ENCODE measurements at regions not wholly inside any gene's neighbourhood (a gene's known extent, or its start where the extent isn't known, plus 50 kb on each side); places are given as distances from the start of the nearest gene placed in this dataset.
"Not testable (repeated sequence)": the region's sequence is repeated elsewhere in the genome, so short reads cannot be mapped to it uniquely, and the experiment has no call there.

- not testable (repeated sequence) for DNase-seq
Measured at GRCh38 chr11:67768001-67768730, 93.7 kb upstream of the ALDH3B2 start.

GRCh38 chr11:67761211-67761610 is 86.8 kb upstream of the ALDH3B2 start:
- not testable (repeated sequence) for DNase-seq

- DNase-seq: not testable (repeated sequence)
Measured at GRCh38 chr11:67759321-67759720, 84.9 kb upstream of the ALDH3B2 start.

GRCh38 chr11:67758467-67758866 is 84.0 kb upstream of the ALDH3B2 start:
- DNase-seq: not testable (repeated sequence)

GRCh38 chr11:67758009-67758408 is 83.6 kb upstream of the ALDH3B2 start:
- not testable (repeated sequence) for DNase-seq

- DNase-seq: not testable (repeated sequence)
Measured at GRCh38 chr11:67753820-67754219, 79.4 kb upstream of the ALDH3B2 start.

GRCh38 chr11:67745181-67745726 is 70.8 kb upstream of the ALDH3B2 start:
- no peak for DNase-seq

GRCh38 chr11:67744231-67744630 is 69.8 kb upstream of the ALDH3B2 start:
- not testable (repeated sequence) for DNase-seq

- not testable (repeated sequence) for DNase-seq
Measured at GRCh38 chr11:67738231-67738630, 63.8 kb upstream of the ALDH3B2 start.

GRCh38 chr11:67737562-67738080 is 63.2 kb upstream of the ALDH3B2 start:
- not testable (repeated sequence) for DNase-seq

- peak; percentile 56 for DNase-seq
Measured at GRCh38 chr11:67732045-67732787, 57.8 kb upstream of the ALDH3B2 start.

- peak; percentile 7 for DNase-seq
Measured at GRCh38 chr11:67731583-67731982, 57.2 kb upstream of the ALDH3B2 start.

- not testable (repeated sequence) for DNase-seq
Measured at GRCh38 chr11:67728163-67728571, 53.7 kb upstream of the ALDH3B2 start.

GRCh38 chr11:67727066-67728040 is 52.9 kb upstream of the ALDH3B2 start:
- not testable (repeated sequence) for DNase-seq
